ENCODE measurements at regions not wholly inside any gene's neighbourhood (a gene's known extent, or its start where the extent isn't known, plus 50 kb on each side); places are given as distances from the start of the nearest gene placed in this dataset.

DNA sequence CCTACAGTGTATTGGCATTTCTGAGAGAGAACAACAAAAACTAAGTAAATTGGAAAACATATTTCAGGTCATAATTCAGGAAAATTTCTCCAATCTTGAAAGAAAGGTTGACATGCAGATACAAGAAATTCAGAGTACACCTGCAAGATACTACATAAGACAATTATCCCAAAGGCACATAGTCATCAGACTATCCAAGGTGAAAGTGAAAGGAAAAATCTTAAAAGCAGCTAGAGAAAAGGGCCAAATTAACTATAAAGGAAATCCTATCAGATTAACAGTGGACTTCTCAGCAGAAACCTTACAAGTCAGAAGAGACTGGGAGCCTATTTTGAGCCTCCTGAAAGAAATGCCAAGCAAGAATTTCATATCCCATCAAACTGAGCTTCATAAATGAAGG lies 449.0 kb upstream of the MMADHC start:
- BruUV-seq (replicated peaks) = no TSS peak

More for the DNA sequence above, 449.0 kb upstream of the MMADHC start:
- DNase-seq (ENCODE audit: low read depth, low spot score) = no peak
- Histone ChIP-seq H3K79me2 (ENCODE audit: insufficient read depth, low read length) (no peaks in the 10 kb centered on the region), H3K27me3 (ENCODE audit: insufficient read depth, low read length) (no peaks in the 10 kb centered on the region), H3K4me1 (ENCODE audit: control insufficient read depth in 1 of 2, insufficient read depth in 2 of 2, low read length in 2 of 2) (no peaks in the 10 kb centered on the region), H3K9me3 (ENCODE audit: control insufficient read depth in 1 of 2, insufficient read depth in 1 of 2, low read depth in 1 of 2, low read length in 2 of 2) (no peaks in the 10 kb centered on the region), H3K9me2 (ENCODE audit: insufficient read depth) (no peaks in the 10 kb centered on the region), H4K20me1 (ENCODE audit: insufficient read depth) (no peaks in the 10 kb centered on the region), H3K4me3 (replicated peaks in 1 of 2; ENCODE audit: low read depth in 1 of 2, low read length in 2 of 2) (no peak overlapping the region), H2AFZ (ENCODE audit: low read depth, low read length, poor library complexity, severe bottlenecking) (no peak overlapping the region), H3K9ac (ENCODE audit: low read length) (no peak overlapping the region), H3K4me2 (ENCODE audit: low read length) (no peak overlapping the region), H3K27ac (ENCODE audit: low read depth, low read length) (no peak overlapping the region), H3K36me3 (ENCODE audit: control insufficient read depth in 1 of 2, insufficient read depth in 2 of 2, low read length in 2 of 2) (no peaks in the 10 kb centered on the region; a peak in 1 of 4 replicates)
- TF ChIP-seq TCF7L2 (IDR thresholded peaks at IDR 0.05; ENCODE audit: borderline replicate concordance, extremely low read depth, insufficient read depth, insufficient read length) (no peak), SIN3A (IDR thresholded peaks at IDR 0.05; ENCODE audit: low read depth) (no peak), SRF (IDR thresholded peaks at IDR 0.05; ENCODE audit: low read depth) (no peak), FOSL1 (IDR thresholded peaks at IDR 0.05; ENCODE audit: low read depth) (no peak), JUND (IDR thresholded peaks at IDR 0.05) (no peak), CEBPB (IDR thresholded peaks at IDR 0.05; ENCODE audit: low read depth) (no peak), SP1 (IDR thresholded peaks at IDR 0.05; ENCODE audit: low read depth) (no peak), POLR2AphosphoS5 (IDR thresholded peaks at IDR 0.05; ENCODE audit: low read depth, low read length) (no peak), EGR1 (IDR thresholded peaks at IDR 0.05; ENCODE audit: low read depth) (no peak), EZH2 (IDR thresholded peaks at IDR 0.05) (no peak), ZNF274 (IDR thresholded peaks at IDR 0.05; ENCODE audit: low read depth, low read length) (no peak), ZFX (IDR thresholded peaks at IDR 0.05) (no peak), CBX3 (IDR thresholded peaks at IDR 0.05; ENCODE audit: low read depth) (no peak), EZH2phosphoT487 (IDR thresholded peaks at IDR 0.05; ENCODE audit: borderline replicate concordance) (no peak)
- TF ChIP-seq, protein P1, sequence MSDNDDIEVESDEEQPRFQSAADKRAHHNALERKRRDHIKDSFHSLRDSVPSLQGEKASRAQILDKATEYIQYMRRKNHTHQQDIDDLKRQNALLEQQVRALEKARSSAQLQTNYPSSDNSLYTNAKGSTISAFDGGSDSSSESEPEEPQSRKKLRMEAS (IDR thresholded peaks at IDR 0.05) = no peak
- TF ChIP-seq, protein P2, sequence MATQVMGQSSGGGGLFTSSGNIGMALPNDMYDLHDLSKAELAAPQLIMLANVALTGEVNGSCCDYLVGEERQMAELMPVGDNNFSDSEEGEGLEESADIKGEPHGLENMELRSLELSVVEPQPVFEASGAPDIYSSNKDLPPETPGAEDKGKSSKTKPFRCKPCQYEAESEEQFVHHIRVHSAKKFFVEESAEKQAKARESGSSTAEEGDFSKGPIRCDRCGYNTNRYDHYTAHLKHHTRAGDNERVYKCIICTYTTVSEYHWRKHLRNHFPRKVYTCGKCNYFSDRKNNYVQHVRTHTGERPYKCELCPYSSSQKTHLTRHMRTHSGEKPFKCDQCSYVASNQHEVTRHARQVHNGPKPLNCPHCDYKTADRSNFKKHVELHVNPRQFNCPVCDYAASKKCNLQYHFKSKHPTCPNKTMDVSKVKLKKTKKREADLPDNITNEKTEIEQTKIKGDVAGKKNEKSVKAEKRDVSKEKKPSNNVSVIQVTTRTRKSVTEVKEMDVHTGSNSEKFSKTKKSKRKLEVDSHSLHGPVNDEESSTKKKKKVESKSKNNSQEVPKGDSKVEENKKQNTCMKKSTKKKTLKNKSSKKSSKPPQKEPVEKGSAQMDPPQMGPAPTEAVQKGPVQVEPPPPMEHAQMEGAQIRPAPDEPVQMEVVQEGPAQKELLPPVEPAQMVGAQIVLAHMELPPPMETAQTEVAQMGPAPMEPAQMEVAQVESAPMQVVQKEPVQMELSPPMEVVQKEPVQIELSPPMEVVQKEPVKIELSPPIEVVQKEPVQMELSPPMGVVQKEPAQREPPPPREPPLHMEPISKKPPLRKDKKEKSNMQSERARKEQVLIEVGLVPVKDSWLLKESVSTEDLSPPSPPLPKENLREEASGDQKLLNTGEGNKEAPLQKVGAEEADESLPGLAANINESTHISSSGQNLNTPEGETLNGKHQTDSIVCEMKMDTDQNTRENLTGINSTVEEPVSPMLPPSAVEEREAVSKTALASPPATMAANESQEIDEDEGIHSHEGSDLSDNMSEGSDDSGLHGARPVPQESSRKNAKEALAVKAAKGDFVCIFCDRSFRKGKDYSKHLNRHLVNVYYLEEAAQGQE (IDR thresholded peaks at IDR 0.05; ENCODE audit: low read depth) = no peak
- TF ChIP-seq, protein P3, sequence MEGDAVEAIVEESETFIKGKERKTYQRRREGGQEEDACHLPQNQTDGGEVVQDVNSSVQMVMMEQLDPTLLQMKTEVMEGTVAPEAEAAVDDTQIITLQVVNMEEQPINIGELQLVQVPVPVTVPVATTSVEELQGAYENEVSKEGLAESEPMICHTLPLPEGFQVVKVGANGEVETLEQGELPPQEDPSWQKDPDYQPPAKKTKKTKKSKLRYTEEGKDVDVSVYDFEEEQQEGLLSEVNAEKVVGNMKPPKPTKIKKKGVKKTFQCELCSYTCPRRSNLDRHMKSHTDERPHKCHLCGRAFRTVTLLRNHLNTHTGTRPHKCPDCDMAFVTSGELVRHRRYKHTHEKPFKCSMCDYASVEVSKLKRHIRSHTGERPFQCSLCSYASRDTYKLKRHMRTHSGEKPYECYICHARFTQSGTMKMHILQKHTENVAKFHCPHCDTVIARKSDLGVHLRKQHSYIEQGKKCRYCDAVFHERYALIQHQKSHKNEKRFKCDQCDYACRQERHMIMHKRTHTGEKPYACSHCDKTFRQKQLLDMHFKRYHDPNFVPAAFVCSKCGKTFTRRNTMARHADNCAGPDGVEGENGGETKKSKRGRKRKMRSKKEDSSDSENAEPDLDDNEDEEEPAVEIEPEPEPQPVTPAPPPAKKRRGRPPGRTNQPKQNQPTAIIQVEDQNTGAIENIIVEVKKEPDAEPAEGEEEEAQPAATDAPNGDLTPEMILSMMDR (IDR thresholded peaks at IDR 0.05 in 2 of 3, conservative IDR thresholded peaks at IDR 0.05 in 1 of 3; ENCODE audit: borderline replicate concordance in 1 of 3, insufficient read depth in 1 of 3, low read depth in 2 of 3, low read length in 2 of 3) = no peak
- TF ChIP-seq, protein P4, sequence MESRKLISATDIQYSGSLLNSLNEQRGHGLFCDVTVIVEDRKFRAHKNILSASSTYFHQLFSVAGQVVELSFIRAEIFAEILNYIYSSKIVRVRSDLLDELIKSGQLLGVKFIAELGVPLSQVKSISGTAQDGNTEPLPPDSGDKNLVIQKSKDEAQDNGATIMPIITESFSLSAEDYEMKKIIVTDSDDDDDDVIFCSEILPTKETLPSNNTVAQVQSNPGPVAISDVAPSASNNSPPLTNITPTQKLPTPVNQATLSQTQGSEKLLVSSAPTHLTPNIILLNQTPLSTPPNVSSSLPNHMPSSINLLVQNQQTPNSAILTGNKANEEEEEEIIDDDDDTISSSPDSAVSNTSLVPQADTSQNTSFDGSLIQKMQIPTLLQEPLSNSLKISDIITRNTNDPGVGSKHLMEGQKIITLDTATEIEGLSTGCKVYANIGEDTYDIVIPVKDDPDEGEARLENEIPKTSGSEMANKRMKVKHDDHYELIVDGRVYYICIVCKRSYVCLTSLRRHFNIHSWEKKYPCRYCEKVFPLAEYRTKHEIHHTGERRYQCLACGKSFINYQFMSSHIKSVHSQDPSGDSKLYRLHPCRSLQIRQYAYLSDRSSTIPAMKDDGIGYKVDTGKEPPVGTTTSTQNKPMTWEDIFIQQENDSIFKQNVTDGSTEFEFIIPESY (IDR thresholded peaks at IDR 0.05; ENCODE audit: extremely low read depth, insufficient replicate concordance, low read length) = no peak
- ChIA-PET RAD21 (ENCODE audit: low non-redundant PET in 1 of 2, low total read pairs in 2 of 2, uncharacterized antibody in 2 of 2, unreplicated experiment in 2 of 2) (no interaction called here), POLR2A (no interaction called here), CTCF (no interaction called here)
- ATAC-seq = no peak
- intact Hi-C loops (cut with micrococcal nuclease) = no loop called here
